NCI-H1105 (cell line): ENCODE measurements at regions not wholly inside any gene's neighbourhood (a gene's known extent, or its start where the extent isn't known, plus 50 kb on each side); places are given as distances from the start of the nearest gene placed in this dataset.

ENCODE experiments used
- DNase-seq: peaks from one replicate; lab custom pipeline; 2025; lab: John Stamatoyannopoulos, UW

DNA sequence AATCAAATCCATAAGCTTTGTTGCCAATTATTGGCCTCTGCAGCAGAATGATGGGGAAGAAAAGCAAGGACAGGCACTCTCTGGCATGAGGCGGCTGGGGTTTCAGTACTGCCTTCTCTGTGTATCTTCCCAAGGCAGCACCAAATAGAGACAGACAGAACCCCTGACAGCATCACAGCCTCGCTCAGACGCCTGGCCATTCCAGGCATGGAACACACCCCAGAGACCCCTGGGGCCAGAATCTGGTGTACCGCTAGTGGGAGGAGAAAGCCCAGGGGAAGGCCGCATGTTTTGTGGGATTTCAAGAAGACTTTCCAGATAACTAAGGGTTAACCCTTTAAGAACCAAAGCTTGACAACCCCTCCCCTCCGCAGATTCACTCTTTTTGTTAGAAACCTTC is 282.1 kb downstream of the EN1 start:
- no peak for DNase-seq

DNA sequence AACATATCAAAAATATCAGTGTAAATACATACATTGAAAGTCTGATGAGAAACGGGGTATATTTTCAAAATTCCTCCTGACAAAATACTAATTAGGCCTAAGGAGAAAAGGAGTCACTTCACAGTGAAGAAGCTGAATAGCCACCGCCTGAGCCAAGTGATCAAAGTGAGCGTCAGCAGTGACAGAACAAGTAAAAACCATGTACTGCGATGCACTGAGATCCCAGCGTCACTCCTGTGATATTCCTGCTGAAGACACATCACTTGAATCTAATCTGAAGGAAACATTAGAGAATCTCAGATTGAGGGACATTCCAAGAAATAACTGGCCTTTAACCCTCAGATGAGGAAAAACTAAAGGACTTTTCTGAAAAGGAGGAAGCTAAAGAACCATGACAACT is 285.3 kb downstream of the EN1 start:
- DNase-seq, result no peak

DNA sequence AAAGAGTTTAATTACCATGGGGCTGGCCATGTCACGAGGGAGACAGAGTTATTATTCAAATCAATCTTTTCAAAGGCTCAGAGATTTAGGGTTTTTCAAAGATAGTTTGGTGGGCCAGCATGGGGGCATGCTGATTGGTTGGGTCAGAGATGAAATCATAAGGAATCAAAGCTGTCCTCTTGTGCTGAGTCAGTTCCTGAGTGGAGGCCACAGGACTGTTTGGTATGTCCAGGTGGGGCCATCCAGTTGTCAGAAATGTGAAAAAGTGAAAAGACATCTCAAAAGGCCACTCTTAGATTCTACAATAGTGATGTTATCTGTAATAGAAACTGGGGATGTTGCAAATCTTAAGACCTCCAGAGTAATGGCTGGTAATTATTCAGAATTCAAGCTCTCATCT is 288.6 kb downstream of the EN1 start:
- DNase-seq, result no peak

DNA sequence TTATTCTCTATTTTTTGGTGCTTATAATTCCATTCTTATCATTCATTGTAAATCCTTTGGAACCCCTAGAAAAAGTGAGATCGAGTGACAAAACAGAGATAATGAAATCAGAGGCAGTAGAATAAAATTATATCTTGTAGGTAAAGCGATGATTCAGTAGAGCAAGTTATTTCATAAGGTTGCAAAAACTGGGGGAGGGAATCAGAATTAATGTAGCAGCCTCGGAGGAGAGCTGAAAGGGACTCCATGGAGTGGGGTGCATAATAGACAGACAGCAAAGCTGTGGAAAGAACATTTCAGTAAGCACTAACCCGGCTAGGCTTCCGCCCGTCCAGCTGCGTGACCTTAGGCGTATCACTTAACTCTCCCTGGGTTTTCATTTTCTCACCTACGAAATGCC is 289.7 kb downstream of the EN1 start:
- no peak for DNase-seq

DNA sequence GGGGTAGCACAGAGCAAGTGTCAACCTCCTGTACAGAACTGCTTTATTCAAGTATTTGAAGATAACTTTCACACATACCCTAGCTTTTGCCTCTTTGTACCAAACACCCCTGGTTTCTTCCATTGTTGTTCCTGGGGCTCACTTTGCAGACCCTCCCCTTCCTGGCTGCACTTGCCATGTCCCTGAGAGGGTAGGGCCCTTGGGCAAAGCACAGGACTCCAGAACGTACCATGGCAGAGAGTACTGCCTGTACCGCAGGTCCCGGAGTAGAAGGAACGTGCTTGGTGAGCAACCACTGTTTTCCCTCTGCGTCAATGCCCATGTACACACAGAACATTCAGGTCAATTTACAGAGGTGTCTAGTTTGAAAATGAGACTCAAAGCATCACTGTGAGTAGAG is 290.4 kb downstream of the EN1 start:
- no peak for DNase-seq

DNA sequence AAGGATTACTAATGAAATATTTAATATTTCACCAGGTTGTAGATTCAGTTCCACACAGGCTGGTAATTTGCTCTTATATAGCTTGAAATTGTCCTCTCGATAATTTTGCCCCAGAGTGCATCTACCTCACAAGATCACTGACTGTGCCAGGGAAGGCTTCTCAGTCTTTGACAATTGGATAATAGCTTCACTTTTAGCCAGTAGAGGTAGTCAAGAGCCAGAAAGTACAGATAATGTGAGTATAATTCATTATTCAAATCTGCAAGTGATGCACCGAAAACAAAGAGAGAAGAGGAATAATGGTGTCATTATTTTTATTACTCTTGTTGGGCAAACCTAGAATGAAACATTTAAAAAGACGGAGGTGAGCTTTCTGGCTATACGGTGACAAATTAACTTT is 292.8 kb downstream of the EN1 start:
- DNase-seq, result no peak

DNA sequence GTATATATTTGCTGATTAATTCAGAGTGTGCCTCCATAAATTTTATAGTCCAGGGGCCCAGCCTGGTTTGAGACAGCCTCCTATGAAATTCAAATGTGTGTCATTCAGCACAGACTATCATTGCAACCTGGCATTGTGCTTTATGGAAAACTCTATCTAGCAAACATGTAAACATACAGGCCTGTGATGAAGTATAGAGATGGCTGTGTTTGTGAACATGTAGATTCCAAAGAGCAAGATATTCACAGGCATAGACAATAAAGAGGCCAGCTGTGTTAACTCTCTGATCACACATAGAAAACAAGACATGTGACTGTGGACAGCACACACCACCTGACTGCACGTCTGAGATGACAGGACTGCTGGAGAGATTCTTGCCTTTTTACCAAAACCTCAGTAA is 297.9 kb downstream of the EN1 start:
- DNase-seq, result no peak

DNA sequence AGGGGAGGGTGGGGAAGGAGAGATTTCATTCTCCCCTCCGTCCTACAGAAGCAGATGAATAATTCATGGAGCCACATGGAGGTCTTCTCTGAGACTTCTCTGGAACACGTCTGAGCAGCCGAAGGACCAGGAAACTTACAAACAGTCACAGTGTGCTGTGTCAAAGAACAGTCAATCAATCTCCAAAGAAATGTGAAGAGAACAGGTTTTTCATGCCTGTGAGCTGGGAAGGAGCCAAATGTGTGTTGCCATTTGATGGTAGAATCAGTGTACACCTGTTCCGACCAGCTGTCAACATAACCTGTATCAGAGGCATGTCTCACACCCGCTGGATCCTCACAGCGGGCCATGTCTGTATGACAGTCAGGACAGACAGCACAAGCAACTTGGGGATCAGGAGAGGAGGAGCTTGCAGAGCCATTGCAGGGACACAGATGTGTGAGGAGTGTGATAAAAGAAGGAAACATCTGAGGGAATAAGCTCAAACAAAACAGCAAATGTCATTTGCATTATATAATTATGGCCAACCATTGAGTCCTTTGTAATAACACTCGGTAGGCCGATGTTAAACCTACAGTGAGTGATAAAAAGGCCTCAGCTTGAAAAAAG is 298.5 kb downstream of the EN1 start:
- no peak for DNase-seq

DNA sequence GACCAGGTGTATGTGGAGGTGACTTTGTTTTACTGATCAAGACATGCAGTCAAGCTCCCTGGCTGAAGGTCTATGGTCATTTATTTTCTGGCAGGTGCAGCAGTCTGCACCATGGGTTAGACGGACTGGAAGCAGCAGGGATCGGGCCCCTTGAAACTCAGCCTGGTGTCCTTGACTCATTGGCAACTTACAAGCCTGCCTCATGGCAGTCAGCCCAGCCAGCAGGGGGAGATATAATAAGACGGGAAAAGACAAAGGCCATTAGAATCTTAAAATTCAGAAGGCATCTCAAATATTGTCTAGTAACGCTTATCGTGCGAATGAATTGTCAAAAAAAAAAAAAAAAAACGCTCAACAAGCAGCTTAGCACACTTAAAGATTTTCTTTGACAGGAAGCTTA is 308.2 kb downstream of the EN1 start:
- DNase-seq, result no peak

DNA sequence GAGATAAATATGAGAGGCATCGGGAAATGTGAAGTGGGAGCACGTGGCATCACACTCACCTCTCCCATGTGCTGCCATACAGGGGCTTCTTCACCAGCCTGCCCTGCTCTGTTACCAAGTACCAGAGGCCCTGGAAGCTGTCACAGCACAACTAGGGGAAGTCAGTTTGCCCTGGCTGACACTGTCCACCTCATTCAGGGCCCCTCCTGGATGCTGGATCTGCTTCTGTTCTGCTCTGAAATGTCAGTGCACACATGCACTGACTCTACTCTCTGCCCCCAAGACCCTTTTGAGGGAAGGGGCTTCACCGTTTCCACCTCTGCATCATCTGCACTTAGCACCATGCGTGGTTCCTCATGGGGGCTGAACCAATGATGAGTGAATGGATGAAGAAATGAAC is 311.1 kb downstream of the EN1 start:
- DNase-seq, result no peak

DNA sequence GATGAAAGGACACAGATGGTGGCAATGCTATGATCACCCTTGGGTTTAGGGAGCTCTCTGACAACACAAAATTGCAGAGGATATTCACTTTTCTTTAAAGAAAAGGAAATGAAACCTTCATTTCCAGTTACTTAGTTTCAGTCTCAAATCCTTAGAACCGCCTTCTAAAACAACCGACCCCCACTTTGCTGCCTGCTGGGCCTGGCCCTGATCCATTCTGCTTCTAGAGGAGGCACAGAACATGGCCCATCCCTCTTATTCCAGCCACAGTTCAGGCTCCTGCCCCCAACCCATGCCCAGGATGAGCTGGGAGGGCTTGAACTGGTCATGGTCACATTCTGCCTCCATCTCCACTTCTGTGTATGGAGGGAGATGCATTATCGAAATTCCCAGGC is 311.6 kb downstream of the EN1 start:
- no peak for DNase-seq

DNA sequence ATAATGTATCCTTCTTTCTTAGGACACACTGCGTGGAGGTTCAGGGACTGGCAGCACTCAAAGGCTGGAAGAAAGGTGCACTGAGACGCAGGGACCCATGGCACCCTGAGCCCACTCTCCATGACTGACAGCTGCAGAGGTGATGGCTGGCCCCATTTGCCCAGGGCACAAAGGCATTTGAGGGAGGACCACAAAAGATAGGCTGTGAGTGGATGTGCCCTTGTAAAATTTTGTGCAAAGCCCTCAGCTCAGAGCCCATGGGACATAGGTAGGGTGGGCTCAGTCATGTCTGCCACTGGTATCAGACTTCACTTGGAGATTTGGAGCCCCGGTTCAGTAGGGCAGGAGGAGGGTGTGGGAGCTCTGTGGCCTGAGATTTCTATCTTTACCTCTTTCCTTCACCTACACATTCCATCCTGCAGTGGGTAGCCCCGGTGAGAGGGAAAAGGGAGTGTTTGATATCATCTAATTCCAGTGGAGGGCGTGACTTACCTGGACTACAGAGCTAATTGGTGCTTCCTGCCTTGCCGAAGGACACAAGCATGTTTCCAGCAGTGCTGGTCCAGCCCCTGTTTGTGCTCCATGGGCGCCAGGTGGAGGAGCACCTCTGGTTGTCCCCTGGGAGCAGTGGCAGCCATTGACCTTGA is 312.2 kb downstream of the EN1 start:
- DNase-seq, result no peak

DNA sequence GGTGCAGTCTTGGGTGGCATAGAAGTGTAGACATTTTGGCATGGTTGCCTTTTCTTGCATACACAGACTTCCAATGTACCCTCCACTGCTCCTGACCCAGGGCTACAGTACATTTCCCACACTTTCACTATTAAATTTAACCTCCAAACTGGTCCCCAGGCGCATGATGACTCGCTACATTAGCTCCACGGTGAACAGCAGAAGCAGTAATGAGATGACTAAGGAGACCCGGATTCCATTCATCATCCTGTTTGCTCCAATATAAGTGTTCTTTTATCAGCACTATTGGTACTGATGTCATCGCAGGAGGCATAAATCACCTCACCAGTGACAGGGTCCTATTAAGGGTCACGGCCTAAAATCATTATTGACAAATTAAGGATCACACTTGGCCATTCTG is 316.5 kb downstream of the EN1 start:
- no peak for DNase-seq

DNA sequence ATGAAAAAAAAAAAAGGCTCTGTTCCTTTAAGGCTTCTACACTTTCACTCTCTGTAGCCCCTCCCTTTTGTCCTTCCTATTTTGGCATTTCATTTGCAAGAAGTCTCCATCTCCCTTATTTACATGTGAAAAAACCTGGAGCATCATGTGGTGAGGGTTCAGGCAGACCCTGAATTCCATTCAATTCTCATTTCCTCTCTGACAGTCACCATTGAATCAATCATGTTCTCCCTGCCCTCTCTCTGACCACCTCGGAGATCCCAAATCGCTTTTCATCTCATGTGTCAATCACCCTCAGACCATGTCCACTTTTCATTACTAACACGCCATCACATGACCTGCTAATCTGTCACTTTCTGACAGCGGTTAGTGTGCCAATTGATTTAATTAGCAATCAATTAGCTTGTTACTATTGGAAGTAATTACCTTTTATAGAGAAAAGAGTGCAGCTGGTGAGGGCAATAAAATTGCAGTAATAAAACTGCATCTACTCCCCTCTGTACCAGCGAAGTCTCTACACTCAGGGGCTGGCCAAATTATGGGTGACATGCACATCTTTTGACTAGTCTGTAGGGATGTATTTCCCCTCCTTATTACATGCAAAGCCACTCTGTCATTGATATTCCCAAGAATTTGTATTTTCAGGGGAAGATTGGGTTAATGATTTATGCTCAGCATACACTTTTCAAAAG is 317.4 kb downstream of the EN1 start:
- DNase-seq, result peak; percentile 22

DNA sequence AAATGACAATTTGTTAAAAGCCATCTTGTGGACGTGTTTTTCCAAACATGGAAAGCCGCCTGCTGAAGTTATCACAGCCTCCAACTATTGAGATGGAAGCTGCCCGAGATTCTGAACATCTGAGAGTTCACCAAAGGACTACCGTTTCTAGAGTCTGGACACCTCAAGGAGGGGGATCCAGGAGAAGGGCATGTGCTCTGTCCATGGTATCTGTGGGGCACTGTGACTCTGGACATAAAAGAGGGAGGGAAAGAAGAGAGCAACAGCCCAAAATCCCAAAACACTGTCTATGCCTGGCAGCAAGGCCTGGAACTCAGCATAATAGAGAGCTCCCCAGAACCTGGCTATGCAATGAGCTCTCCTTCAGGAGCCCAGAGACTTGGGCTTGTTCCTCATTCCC is 319.9 kb downstream of the EN1 start:
- DNase-seq, result no peak

DNA sequence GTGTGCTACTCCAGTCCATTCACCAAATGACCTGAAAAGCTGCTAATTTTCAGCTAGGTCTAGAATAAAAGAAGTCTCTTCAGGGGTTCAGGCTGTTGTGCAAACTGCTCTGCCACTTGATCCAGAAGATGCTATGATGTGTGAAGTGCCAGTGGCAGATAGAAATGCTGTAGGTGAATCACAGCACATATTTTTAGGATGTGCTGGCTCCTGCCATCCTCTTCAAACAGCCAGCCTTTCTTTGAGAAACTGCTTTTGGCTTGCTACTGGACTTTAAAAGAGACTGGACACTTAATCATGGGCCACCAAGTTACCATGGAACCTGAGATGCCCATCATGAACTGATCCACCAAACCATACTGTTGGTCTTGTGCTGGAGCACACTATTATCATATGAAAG is 322.1 kb downstream of the EN1 start:
- no peak for DNase-seq

DNA sequence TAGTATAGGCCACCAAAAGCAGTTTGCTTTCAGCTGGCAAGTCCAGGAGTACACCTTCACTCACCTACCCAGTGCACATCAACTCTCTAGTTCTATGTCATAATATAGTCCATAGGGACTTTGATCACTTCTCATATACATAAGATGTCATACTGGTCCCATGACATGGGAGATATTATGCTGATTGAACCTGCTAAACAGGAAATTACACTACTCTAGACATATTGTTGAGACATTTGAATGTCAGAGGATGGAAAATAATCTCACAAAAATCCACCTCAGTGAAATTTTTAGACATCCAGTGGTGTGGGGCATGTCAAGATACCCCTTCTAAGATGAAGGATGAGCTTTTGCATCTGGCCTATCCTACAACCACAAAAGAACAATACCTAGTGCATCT is 322.5 kb downstream of the EN1 start:
- DNase-seq, result no peak

DNA sequence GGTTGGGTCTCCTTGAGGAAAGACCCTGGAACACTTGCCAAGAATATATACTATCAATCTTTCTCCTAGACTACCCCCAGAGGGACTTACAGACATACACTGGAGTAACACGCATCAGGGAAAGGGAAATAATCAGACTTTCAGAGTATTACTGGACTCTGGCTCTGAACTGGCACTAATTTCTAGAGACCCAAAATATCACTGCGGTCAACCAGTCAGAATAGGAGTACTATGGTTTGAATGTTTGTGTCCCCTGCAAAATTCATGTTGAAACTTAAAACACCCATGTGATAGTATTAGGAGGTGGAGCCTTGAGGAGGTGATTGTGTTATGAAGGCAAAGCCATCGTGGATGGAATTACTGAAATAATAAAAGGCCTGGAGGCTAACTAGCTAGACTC is 323.7 kb downstream of the EN1 start:
- DNase-seq, result no peak

DNA sequence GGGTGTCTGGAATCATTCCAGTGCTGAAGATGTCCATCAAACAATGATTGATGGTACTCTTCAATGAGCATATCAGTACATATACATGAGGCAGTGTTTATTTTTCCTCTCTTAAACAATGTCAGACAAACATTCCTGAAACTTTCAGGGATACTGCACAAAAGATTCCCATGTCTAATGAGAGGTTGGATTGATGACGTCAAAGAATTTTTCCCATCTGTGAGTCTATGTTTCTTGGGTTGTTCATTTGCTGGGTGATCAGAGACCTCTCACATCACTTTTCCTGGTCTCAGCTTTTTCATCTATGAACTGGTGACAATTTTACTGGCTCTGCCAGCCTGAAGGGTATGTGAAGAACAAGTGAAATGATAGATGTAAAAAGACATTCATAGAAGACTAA is 325.5 kb downstream of the EN1 start:
- DNase-seq, result no peak

DNA sequence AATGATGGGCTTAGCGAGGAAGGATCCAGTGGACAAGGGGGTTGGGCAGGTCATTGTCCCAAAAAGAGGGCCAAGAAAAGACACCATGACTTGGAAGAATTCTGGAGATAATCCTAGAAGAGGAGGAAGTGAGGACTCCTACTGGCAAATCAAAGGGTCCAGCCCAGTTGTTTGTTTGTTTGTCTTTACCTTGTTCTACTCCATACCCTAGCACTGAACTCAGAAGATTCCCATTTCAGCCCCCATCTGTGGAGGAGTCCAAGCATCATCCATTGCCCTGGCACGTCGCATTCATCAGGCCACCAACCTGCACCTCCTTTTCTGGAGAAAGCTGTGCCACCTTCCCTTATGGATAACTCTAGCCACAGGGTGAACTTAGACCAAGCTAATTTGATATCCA is 326.2 kb downstream of the EN1 start:
- DNase-seq, result no peak

DNA sequence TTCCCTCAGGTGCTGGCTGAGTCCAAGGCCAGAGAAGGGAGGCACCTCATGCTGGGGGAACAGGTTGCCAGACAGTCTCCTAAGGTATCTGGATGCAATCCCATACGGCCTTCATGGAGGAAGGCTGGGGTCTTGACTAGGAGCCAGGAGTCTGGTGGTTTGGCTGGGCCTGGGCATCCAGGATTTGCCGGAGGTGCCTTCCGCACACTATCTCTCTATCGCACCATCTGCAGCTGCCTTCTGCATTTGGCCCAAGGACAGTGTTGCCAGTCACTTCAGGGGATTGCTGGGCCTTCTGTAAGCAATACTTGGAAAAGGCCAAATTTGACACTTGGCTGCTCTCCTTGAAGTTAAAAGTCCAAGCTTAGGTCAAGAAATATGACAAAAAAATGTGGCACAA is 327.2 kb downstream of the EN1 start:
- no peak for DNase-seq

DNA sequence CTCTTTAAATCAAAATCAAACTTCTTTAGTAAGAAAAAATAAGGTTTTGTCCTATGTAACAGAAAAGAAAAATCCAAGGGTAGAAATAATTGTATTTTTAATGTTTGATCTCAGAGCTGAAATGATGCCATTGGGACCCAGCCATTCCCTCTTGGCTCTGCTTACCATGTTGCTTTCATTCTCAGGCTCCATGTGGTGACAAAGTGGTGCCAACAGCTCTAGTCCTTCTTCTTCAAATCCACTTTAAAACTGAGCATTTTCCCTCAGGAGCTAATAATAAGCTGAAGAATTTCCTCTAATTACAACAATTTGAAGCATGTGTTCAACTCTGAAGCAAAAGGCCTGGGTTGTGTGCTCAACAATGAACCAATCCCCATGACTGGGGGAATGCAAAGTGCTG is 327.9 kb downstream of the EN1 start:
- DNase-seq, result no peak

DNA sequence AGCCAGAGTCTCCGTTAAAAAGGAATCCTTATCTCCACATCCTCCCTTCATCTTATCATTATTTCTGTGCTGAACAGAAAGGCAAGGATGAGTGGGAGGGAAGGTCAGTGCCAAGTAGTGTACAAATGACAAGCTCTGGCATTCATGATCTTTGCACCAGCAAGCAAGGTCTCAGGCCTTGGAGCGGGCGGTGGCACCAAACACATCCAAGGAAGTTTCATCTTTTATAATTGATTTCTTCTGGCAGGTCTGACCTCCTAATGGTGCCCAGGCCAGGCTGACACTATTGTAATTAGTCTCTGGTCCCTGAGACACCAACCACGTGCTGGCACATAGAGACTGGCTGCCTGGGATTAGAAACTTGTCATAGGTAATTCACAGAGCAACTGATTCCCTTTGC is 336.6 kb downstream of the EN1 start:
- no peak for DNase-seq
